GM12865 (cell line): ENCODE measurements at regions not wholly inside any gene's neighbourhood (a gene's known extent, or its start where the extent isn't known, plus 50 kb on each side); places are given as distances from the start of the nearest gene placed in this dataset.
"Not testable (repeated sequence)": the region's sequence is repeated elsewhere in the genome, so short reads cannot be mapped to it uniquely, and the experiment has no call there.

ENCODE experiments used
- DNase-seq: peaks from one replicate; pipeline ENCODE4 v3.0.0; 2010; ENCODE audit warnings: low read depth
- H3K4me3 ChIP-seq: 2 replicates; pipeline ENCODE4 v1.5.1; 2011; ENCODE audit warnings: mild to moderate bottlenecking, low read depth, low read length, control low read depth
- TF ChIP-seq, protein P1 (sequence below): IDR thresholded peaks from 2 replicates; pipeline ENCODE4 v1.5.1; 2011; ENCODE audit warnings: low read length, control low read depth, low read depth, inconsistent platforms; ENCODE audit not compliant: insufficient read depth; ENCODE audit errors: missing control alignments

- no peak for DNase-seq
- TF ChIP-seq, protein P1, sequence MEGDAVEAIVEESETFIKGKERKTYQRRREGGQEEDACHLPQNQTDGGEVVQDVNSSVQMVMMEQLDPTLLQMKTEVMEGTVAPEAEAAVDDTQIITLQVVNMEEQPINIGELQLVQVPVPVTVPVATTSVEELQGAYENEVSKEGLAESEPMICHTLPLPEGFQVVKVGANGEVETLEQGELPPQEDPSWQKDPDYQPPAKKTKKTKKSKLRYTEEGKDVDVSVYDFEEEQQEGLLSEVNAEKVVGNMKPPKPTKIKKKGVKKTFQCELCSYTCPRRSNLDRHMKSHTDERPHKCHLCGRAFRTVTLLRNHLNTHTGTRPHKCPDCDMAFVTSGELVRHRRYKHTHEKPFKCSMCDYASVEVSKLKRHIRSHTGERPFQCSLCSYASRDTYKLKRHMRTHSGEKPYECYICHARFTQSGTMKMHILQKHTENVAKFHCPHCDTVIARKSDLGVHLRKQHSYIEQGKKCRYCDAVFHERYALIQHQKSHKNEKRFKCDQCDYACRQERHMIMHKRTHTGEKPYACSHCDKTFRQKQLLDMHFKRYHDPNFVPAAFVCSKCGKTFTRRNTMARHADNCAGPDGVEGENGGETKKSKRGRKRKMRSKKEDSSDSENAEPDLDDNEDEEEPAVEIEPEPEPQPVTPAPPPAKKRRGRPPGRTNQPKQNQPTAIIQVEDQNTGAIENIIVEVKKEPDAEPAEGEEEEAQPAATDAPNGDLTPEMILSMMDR = no peak
- H3K4me3 ChIP-seq = no peak overlapping the region
Observed at GRCh38 chr15:19992428-19992827, 549.2 kb downstream of the GOLGA6L6 start.

DNA sequence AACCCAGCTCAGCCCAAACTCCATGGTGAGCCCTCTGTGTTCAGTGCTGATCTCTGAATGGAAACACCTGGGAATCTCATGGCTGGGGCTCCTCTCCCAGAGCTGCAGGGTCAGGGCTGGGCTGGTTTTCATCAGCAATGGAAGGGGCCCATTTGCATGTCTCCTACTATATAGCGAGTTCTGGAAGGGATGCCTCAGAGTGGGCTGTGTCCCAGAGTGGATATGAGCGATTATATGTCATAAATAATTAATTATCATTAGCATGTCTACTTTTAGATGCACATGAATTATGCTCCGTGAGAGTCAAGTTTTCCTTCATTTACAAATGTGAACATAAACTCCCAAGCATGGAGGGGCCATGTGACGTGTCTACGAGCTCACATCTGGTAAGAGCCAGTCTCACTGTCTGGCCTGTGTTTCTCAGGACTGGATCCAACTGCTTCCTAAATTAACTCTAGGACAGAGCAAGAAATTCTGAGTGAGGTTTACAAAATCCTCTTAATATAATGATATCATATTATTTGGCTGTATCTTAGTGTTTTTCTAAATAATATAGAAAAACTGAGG lies 553.4 kb downstream of the GOLGA6L6 start:
- TF ChIP-seq, protein P1 = no peak
- DNase-seq = no peak

GRCh38 chr15:19987389-19988048 lies 554.1 kb downstream of the GOLGA6L6 start:
- DNase-seq = no peak
- no peak overlapping the region for H3K4me3 ChIP-seq
- TF ChIP-seq, protein P1 = no peak

More for the DNA sequence above, 553.4 kb downstream of the GOLGA6L6 start:
- no peak overlapping the region for H3K4me3 ChIP-seq

DNA sequence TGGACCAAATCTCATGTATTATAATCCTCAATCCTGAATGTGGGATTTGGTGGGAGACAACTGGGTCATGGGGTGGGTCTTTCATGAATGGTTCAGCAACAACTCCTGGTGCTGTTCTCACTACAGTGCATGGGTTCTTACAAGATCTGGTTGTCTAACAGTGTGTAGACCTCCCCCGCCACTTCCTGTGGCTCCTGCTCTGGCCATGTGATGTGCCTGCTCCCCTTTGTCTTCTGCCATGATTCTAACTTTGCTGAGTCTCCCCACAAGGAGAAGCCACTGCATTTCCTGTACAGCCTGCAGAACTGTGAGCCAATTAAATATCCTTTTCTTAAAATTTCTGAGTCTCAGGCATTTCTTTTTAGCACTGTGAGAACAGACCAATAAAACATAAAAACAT lies 557.5 kb downstream of the GOLGA6L6 start:
- TF ChIP-seq, protein P1 = no peak
- no peak for DNase-seq

DNA sequence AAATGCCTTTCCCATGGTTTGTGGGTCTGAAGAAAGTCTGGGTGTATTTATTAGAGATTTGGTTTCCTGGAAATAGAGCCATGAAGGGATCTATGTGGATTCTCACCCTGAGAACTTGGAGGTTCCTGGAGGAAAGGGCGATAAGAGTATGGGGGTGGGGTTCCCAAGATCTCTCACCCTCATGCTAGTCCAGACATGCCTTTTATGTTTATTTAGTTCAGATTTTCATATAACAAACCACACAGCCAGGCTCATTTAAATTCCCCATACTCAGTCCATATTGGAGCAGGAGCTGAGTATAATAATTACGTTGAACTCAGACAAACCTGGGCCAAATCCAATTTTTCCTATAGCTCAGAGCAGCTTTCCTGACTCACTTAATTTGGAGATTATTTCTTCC lies 566.6 kb downstream of the GOLGA6L6 start:
- DNase-seq = no peak
- H3K4me3 ChIP-seq = no peak overlapping the region
- TF ChIP-seq, protein P1 = no peak

More for the DNA sequence above, 557.5 kb downstream of the GOLGA6L6 start:
- H3K4me3 ChIP-seq = no peak overlapping the region

DNA sequence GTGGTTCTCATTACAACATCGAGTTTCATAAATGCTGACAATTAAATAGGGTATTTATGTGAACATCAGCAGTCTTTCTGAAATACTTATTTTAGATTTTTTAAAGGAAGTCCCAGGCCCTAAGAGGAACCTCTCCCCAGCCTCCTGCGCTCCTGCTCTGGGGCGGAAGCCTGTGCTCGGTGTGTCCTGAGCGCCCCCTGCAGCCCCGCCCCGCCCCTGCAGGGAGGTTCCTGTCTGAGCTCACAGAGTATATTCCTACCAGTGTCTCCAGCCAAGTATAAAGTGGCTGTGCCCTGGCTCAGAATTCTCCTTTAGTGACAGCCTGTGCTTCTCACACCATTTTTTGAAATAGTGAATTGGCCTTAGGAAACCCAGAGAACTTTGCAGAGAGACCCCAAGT lies 567.9 kb downstream of the GOLGA6L6 start:
- TF ChIP-seq, protein P1 = no peak
- no peak overlapping the region for H3K4me3 ChIP-seq
- no peak for DNase-seq

DNA sequence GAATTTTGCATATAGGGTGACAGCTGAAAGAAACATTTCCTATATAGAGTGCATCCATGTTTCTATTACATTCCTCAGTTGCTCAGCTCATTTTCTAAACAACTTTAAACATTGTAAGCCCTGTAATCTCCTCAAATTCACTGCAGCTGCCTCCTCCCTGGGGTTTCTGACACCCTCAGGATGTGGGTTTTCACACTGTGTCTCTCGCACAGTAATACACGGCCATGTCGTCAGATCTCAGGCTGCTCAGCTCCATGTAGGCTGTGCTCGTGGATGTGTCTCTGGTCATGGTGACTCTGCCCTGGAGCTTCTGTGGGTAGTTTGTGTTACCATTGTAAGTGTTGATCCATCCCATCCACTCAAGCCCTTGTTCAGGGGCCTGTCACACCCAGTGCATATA lies 569.0 kb downstream of the GOLGA6L6 start:
- not testable (repeated sequence) for H3K4me3 ChIP-seq, DNase-seq

GRCh38 chr15:19965574-19965973 lies 576.0 kb downstream of the GOLGA6L6 start:
- DNase-seq, H3K4me3 ChIP-seq: not testable (repeated sequence)

DNA sequence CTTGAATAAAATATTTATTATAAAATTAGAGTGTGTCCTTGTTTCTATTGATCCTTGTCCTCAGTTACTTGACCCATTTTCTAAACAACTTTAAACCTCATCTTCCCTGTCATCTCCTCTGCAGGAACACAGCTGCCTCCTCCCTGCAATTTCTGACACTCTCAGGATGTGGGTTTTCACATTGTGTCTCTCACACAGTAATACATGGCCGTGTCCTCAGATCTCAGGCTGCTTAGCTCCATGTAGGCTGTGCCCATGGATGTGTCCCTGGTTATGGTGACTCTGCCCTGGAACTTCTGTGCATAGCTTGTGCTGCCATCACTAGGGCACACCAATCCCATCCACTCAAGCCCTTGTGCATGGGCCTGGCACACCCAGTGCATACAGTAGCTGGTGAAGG lies 577.1 kb downstream of the GOLGA6L6 start:
- not testable (repeated sequence) for DNase-seq, H3K4me3 ChIP-seq
